ENCODE measurements at regions not wholly inside any gene's neighbourhood (a gene's known extent, or its start where the extent isn't known, plus 50 kb on each side); places are given as distances from the start of the nearest gene placed in this dataset.

DNA sequence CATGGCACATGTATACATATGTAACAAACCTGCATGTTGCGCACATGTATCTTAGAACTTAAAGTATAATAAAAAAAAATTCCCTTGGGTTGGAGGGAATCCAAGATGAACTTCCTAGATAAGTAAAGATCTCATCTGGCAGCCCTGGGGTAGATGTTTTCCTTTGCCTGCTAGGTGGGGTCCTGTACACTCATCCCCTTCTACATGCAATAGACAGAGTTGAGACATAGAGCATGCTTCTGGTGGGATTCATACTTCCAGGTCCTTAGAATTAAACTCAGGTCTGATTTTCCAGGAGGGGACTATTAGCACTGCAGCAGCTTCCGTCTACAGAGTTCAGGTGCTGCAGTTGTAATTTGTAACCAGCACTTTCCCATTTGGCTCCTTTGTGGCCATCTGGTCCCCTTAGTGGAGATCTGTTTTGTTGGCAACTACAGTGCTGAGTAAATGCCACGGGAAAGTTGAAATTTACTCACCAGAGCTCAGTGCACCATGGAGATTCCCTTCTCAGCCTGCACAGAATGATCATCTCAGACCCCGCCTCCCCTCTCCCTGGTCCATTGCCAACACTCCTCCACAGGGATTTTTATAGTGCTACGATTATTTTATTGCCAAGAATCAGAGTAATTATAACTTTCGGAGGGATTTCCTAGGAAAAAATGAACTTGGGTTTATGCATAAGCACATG, 220.1 kb upstream of the E2F8 start:
- no peak for DNase-seq

- DNase-seq: no peak
These were observed 218.5 kb upstream of the E2F8 start for GRCh38 chr11:19459240-19459639.

DNA sequence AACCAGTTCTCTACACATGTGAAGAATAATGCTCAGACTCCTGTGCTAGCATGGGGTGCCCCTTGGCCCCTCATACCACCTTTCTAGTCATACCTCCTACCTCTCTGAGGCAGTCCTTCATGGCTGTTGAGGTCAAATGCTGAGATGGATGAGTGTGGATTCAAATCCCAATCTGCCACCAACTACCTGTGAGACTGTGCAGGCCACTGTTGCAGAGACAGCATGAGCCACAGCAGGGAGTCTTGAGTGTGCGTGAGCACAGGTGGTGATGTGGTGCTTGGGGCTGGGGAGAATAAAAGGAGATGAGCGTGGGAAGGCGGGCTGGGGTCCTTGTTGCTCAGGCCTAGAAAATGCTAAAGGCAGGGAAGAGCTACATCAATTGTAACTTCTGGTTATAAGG, 218.0 kb upstream of the E2F8 start:
- DNase-seq: no peak

DNA sequence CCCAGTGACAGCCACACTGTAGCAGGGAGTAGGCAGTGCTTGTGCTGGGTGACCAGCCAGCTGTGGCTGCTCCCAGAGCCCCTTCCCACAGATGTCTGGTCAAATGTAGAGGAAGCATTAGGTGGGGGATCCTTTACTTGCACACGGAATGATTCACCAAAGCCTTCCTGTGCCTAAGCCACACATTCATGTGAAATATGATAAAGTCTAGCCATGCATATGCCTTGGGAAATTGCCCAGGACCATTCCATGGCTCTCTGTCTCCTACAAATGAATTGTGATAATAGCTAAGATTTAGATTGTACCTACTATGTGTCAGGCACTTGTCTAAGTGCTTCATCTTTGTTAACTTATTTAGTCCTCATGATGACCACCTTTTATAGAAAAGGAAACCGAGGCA, 217.5 kb upstream of the E2F8 start:
- no peak for DNase-seq

- DNase-seq: no peak
These were observed 215.0 kb upstream of the E2F8 start for GRCh38 chr11:19455731-19456130.

GRCh38 chr11:19453651-19454257, 213.0 kb upstream of the E2F8 start:
- DNase-seq: no peak

DNA sequence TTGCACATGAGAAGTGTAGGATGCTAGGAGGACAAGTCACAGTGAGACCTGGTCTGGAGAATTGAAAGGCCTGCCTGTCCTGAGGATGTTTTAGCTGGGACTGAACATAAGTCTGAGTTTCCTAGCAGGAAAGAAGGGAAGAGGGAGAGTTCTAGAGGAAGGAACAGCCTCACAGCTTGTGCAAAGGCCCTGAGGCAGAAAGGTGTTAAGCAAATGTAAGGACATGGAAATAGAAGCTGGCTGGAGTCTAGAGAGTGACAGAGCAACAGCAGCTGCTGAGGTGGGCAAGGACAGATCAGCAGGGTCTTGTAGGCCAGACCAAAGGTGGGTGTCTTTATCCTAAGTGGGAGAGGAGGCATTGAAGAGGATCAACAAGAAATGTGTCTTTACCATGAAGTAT, 210.9 kb upstream of the E2F8 start:
- DNase-seq: no peak

DNA sequence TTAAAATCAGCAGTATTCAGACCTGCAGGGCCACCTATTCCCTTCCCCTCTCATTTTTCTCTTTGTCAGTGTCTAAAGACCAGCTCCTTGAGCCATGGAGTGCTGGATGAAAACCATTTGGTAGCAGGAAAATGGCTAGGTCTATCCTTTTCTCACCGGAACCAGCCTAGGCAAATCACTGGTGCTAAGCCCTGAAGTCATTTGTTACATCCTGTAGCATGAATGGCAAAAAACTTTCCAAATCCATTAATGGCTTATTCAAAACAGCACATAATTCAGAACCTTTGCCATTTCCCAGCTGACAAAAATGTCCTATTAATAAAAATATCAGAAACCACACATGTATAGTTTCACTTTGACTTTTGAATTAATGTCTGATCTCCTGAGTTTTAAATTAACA, 209.5 kb upstream of the E2F8 start:
- no peak for DNase-seq

GRCh38 chr11:19448651-19449050, 207.9 kb upstream of the E2F8 start:
- DNase-seq: no peak

GRCh38 chr11:19447150-19447566, 206.4 kb upstream of the E2F8 start:
- DNase-seq: no peak

GRCh38 chr11:19445771-19446170, 205.0 kb upstream of the E2F8 start:
- DNase-seq: no peak

- DNase-seq: no peak
These were observed 203.5 kb upstream of the E2F8 start for GRCh38 chr11:19444231-19444630.

DNA sequence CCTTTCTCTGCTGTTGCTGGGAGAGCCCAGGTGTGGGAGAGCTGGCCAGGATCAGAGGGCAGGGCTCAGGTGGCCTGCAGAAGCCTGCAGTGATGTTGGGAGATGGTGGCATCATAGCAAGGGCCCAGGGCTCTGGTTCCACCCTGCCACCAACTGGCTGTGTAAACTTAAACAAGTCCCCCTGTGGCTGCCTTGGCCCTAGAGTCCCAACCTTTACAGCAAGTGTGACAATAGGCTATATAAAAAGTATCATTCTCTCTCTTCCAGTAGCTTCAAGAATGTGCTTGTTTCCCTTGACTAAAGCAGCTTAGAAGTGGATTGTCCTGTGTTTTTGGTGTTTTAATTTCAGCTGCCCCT, 201.8 kb upstream of the E2F8 start:
- no peak for DNase-seq

DNA sequence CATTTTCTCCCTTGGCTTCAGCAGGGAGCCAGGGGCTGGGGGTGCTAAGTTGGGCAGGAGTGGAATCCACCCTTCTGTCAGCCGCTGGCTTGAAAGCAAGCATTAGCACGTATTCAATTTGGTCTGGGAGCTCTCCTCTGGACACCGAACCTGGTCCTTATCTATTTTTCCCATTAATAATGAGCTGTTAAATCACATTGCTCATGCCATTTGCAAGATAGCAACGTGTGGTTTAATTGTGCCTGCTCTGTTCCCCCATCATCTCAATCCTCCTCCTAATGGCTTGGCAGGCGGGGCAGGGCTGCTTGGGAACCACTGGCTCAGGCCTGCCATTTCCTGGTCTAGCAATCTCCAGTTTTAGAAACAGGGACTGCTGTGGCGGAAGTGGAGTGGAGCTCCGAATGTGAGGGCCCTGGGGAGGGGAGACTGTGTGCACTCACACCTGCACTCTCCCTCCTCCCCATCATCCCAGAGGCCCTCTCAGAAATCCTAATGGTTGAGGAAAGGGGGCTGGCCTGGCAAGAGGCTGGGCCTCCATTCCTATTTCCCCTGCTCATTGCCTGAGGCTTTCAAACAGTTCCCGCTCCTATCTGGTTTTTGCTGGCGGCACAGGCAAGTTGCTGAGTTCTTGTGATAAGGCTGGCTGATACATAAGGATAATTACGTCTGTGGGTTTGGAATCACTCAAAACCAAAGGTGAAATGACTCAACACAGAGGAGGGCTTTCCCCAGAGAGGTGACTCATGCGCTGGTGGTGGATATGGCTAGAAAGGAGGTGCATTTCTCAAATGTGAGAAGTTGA, 201.2 kb upstream of the E2F8 start:
- DNase-seq: peak; percentile 62 to 76

GRCh38 chr11:19441288-19441687, 200.5 kb upstream of the E2F8 start:
- peak in 1 of 2 experiments; percentile 6 for DNase-seq

- DNase-seq: no peak
These were observed 197.0 kb upstream of the E2F8 start for GRCh38 chr11:19437760-19438159.

DNA sequence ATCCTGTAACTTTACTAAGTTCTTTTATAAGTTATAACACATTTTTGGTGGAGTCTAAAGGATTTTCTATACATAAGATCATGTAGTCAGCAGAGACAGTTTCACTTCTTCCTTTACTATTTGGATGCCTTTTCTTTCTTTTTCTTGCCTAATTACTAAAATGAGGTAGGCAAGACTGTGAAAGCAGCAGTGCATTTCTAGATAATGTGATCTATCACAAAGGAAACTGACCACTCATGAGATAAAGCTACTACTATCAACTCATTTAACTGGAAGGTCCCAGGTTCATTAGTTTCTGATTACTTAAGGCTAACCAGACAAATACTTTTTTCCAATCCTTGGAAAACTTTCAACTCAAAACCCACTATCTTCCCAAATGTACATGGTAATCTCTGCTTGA, 196.2 kb upstream of the E2F8 start:
- DNase-seq: no peak

- no peak for DNase-seq
These were observed 194.7 kb upstream of the E2F8 start for GRCh38 chr11:19435306-19435989.

DNA sequence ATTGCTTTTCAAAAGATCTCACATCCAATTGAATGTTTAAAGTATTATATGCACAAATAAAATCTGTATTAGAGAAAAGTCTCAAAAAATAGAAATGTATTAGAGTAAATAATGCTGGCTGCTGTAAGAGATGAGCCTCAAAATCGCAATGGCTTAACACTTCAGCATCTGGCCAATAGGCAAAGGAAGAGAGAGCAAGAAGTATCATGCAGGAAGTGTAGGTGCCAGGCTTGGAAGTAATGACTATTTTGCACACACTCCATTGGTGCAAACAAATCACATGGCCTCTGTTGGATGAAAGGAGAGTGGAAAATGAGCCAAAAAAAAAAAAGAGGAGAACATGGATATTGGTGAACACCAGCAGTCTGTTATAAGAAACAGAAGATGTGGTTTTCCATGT, 193.0 kb upstream of the E2F8 start:
- DNase-seq: no peak

- DNase-seq: no peak
These were observed 192.6 kb upstream of the E2F8 start for GRCh38 chr11:19433367-19433766.

GRCh38 chr11:19432370-19433061, 191.8 kb upstream of the E2F8 start:
- no peak for DNase-seq

GRCh38 chr11:19430754-19431398, 190.1 kb upstream of the E2F8 start:
- no peak for DNase-seq

GRCh38 chr11:19430346-19430745, 189.6 kb upstream of the E2F8 start:
- no peak for DNase-seq

All from activated CD4-positive, alpha-beta T cell treated with anti-CD3 and anti-CD28 coated beads, Interleukin-2, amount 50 U/mL, for 48 hours (primary cell).